ENCODE measurements at regions not wholly inside any gene's neighbourhood (a gene's known extent, or its start where the extent isn't known, plus 50 kb on each side); places are given as distances from the start of the nearest gene placed in this dataset.

DNA sequence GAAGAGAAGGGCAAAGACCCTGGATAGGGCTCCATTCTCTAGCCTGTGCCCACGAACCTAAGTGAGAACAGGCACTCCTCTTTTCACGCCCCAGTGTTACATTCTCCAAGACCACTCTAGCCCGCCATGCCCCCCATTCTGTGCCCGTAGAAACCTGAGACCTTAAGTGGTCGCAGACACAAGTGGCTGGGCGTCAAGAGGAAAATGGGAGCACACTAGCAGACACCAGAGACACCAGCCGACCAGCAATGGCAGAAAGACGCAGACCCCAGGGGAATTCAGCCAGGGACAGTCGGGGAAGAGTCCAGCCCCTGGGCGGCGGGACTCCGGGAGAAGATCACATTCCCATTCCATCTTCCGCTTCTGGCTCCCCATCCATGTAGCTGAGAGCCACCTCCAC, 2027.9 kb downstream of the PCDH7 start:
- DNase-seq = peak; percentile 22
- intact Hi-C loops (cut with DNase I) = no loop called here
- no peak for ATAC-seq (ENCODE audit: poor library complexity)

DNA sequence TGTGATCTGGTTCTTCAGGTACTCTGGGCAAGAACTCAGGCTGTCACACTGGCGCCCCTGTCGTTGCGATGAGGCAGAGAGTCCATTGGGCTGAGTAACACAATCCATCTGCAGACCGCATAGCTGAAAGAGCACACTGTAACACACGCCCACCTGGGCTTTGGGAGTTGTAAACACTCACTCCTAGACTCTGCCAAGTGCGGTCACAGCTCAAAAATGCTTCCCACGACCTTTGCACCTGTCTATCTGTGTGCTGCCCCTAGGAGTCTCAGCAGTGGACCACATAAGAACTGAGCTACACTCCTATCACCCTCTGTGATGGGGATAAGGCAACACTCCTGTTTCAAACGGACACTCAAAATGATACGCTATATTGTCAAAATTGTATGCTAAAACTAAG, 2028.3 kb downstream of the PCDH7 start:
- intact Hi-C loops (cut with DNase I) = no loop called here
- ATAC-seq (ENCODE audit: poor library complexity) = no peak
- DNase-seq = no peak

DNA sequence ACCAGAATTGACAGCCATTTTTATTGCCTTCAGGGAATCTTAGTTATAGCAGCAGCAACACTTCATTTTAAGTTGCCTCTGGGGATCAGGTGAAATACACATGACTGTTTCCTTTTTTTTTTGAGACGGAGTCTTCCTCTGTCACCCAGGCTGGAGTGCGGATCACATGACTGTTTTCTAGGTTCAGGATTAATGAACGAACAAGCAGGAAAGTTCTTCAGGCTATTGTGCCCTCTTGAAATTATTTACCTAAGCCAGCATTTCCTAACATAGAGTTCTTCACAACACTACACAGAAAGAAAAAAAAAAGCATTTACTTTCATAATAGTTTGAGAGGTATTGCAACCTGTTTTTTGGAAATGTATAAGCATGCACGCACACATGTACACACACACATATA, 2032.8 kb downstream of the PCDH7 start:
- ATAC-seq (ENCODE audit: poor library complexity) = no peak
- intact Hi-C loops (cut with DNase I) = no loop called here
- DNase-seq = no peak

DNA sequence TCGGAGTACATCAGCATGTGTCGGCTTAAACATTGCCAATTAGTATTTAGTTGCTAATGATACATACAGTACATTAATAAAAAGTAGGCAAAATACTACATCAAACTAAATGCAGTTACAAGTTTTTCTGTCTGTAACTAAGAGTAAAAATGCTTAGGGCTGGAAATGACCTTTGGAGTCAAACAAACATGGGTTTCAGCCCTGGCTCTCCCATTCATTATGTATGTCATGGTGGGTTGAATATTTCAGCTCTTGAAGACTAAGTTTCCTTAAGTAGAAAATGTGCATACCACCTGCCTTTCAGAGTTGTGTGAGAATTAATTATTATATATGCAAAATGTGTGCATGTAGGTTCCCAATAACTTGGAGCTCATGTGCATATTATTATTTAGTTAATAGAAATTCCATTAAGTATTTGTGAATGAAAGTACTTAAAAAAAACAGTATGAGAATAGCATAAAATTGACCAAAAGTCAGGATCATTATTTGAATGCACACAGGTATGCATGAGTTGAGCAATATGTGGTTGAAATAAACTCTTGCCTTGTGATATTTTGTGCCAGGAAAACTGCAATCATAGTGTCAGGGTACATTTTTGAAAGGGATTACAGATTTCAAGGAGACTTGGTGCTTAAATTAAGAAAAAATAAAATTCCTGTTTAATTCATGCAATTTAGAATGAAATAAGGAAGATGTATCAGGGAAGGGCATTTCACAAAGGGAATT, 2048.7 kb downstream of the PCDH7 start:
- DNase-seq (no peak), ATAC-seq (ENCODE audit: poor library complexity) (no peak)
- intact Hi-C loops (cut with DNase I) = no loop called here

DNA sequence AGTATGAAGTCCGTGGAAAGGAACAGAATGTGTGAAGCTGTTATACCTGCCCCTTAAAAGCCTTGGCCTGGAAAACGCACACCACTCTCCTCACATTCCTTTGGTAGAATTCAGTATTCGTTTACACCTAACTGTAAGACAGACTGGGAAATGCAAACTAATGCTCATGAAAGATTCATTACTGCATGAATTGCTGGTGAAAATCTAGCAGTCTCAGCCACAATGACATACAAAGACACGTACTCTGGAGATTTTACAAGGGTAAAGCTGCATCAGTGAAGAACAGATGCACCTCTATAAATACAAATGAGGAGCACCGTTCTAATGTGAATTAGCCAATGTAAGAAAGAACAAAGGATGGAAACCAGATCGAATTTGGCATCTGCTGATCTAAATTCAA, 2051.3 kb downstream of the PCDH7 start:
- intact Hi-C loops (cut with DNase I) = no loop called here
- ATAC-seq (ENCODE audit: poor library complexity) = no peak

DNA sequence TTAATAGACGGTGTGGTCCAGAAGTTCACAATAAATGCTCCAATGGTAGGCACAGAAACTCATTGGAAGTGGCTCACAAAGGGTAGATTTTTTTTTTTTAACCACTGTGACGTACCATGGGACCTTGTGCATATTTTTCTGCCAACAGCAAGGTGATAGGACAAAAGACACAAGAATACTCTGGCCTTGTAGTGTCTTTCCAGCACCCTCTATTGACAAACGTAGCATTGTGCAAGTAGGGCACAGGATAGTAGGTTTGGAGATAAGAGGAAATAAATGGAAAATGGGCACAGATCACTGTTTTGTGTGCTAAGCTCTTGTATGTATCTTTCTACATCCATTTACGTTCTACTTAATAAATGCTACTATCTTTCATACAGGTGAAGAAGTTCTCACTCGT, 2054.9 kb downstream of the PCDH7 start:
- intact Hi-C loops (cut with DNase I) = no loop called here
- DNase-seq (no peak), ATAC-seq (ENCODE audit: poor library complexity) (no peak)

More for the DNA sequence above, 2051.3 kb downstream of the PCDH7 start:
- no peak for DNase-seq

DNA sequence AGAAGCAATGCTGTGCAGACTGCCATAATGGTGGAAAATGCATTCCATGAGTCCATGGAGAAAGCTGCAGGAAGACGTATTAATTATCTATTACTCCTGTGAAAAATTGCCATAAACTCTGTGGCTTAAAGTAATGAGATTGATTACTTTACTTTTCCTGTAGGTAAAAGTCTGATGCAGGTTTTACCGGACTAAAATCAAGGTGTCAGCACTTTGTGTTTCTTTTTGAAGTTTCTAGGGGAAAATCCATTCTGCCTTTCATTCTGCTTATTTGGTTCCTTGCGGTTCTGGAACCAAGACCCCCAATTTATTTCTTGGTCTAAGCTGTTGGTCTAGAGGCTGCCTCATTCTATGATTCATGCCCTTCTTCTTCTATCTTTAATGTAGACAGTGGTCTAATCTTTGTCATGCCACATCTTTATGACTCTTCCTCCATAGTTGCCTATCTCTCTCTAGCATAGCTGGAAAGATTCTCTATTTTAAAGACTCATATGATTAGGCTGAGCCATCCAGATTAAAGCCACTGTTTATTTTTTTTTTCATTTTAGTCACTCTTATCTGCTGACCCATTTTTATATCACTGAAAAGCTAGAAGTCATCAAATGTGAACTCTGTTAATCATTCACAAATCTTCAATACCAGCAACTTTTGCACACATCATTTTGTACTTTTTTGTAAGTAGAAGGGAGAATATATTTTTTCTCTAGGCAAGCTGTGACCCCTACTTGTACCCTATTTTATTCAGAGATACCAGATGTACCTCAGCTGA, 2056.4 kb downstream of the PCDH7 start:
- intact Hi-C loops (cut with DNase I) = no loop called here

DNA sequence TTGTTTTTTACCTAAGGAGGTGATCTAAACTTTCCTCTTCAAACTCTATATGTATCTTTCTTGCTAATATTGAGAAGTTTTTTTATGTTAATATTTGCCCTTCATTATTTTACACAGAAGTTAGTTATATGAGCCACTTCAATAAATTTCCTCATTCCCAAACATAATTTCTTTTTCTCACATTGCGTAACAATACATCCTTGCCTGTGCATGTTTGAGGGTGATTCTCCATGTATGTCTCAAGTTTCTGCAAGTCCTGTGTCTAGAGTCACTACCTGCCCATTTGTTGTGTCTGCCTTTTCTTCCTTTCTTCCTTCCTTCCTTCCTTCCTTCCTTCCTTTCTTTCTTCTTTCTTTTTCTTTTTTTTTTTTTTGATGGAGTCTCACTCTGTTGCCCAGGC, 2057.9 kb downstream of the PCDH7 start:
- ATAC-seq (ENCODE audit: poor library complexity) = no peak
- intact Hi-C loops (cut with DNase I) = no loop called here
- DNase-seq = no peak

More for the DNA sequence above, 2056.4 kb downstream of the PCDH7 start:
- no peak for ATAC-seq (ENCODE audit: poor library complexity)
- no peak for DNase-seq

DNA sequence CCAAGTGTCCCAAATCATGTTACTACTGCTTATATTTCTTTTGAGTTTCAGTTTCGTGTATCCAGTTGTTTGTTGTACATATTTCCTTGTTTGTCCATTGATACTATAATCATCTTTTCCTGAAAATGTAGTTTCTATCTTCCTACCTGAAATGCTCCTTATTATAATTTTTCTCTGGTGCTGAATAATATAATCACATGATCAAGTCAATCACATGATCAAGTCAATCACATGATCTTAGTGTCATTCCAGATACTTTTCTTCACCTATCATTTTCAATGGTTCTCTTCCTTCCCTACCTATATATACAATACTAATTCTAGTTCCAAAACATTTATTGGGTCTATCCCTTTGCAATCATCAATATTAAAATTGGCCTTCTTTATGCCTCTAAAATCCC, 2058.8 kb downstream of the PCDH7 start:
- DNase-seq (no peak), ATAC-seq (ENCODE audit: poor library complexity) (no peak)
- intact Hi-C loops (cut with DNase I) = no loop called here

DNA sequence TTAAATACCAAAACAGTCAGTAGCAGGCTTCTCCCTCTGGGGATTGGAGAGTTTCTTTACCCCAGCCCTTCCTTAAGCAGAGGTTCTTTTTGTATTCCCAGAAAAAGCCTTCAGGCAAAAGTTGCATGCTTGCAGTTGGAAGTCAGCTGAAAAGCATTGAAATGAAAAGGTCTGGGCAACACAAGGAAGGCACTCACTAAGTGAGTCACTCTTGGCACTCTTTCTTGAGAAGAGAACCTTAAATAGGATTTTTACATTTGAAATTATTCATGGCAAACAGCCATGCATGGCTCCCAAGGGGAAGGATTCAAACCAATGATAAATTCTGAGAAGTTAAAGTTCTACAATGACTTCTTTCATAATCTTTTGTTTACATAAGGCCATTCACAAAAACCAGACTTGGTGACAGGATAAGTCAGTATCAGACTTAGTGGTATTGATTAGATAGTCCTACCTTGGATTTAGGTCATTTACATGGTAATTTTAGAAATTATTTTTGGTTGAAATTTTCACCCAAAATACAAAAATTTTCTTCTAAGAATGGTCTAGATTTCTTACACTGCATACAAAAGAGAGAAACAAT, 2068.9 kb downstream of the PCDH7 start:
- intact Hi-C loops (cut with DNase I) = no loop called here
- ATAC-seq (ENCODE audit: poor library complexity) (no peak), DNase-seq (no peak)

DNA sequence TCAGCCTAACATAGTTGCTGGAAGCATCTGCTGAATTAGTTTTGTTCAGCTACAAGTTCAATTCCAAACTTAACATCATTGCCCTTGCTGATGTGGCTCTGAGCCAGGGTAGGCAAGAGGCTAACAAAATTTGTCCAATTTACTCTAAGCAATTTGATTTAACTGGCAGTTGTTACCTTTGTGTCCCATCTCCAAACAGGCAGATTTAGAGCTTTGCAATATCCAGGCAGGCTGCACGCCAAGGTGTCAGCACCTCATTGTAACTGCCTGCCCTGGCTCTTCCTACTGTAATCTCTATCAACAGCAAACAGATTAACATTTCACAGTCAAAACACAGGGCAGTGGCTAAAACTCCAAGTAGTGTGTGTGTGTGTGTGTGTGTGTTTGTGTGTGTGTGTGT, 2070.6 kb downstream of the PCDH7 start:
- no peak for DNase-seq
- no peak for ATAC-seq (ENCODE audit: poor library complexity)
- intact Hi-C loops (cut with DNase I) = no loop called here

DNA sequence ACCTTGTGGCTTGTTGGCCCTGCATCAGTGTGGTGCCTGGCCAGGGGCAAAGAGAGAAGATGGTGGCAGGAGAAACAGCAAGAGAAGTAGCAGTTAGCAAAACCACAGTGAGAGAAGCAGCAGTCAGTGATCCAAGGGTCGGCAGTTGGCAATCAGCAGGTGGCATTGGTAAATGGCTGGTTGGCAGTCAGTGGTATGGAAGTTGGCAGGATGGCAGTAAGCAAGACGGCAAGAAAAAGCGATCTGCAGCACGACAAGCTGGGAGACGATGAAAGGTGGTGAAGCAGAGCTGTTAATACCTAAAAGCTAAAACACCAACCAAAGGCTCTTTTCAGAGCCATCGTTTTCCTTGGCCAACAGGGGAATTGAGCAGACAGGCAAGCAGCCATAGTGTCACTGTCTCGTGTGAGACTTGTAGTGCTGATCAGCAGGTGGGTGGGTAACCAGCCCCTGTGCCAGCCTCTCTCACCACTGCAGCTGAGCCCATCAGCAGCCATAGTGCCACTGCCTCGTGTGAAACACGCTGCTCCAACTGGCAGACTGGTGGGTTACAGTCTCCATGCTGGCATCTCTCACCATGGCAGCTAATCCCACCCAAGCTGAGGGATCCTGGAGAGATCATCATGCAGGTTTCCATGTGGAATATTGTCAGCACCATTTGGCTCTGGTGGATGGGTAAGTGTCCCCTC, 2078.4 kb downstream of the PCDH7 start:
- intact Hi-C loops (cut with DNase I) = no loop called here
- DNase-seq = no peak
- no peak for ATAC-seq (ENCODE audit: poor library complexity)

DNA sequence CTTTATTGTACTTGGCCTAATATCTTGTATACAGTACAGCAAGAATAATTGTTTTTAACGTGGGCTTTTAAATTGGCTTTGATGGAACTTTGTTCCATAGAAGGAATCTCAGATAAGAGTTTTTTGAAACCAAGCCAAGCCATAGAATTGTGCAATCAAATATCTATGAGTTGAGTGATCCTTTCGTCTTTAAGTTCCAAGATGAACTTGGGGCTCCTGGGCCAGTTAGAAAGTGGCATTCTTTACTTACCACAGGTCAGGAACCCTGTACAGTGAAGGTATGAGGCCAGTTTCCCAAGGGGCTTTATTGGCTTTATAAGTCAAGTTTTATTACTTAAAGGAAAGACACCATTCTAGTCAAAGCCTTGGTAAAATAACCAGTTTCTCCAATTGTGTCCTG, 2104.2 kb downstream of the PCDH7 start:
- intact Hi-C loops (cut with DNase I) = no loop called here
- ATAC-seq (ENCODE audit: poor library complexity) (no peak), DNase-seq (no peak)

DNA sequence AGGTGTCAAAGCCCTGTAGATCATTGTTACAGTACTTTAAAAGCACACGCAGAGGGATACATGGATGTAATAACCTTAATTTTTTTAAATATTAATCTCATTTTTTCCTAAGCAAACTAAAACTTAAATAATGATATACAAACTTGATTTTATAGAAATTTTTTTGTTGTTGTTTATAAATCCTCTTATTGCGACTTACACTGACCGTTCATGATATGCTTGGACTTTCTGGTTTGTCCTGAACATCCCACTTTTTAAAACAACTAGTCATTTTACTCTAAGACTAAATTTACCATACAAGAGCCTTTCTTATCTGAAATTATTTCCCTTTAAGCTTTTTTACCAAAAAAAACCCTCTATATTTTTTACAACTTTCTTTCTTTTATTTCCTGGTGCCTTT, 2106.0 kb downstream of the PCDH7 start:
- DNase-seq = no peak
- no peak for ATAC-seq (ENCODE audit: poor library complexity)
- intact Hi-C loops (cut with DNase I) = no loop called here

DNA sequence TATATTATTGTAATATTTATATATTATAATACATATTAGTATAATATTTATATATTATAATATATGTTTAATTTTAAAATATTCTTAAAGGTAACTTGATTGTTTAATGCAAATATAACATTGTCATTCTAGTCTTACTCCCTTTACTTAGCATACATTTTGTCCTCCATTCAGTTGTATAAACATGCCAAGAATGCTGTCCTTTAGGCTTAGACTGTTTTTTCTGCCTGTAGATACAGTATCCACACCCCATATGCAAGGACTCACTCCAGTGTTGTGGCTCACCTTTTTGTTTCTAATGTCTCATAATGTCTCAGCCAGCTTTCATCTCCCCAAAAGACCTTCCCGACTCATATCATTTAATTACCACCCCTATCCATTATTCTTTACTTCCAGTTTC, 2110.0 kb downstream of the PCDH7 start:
- DNase-seq = no peak
- ATAC-seq (ENCODE audit: poor library complexity) = no peak
- intact Hi-C loops (cut with DNase I) = no loop called here

DNA sequence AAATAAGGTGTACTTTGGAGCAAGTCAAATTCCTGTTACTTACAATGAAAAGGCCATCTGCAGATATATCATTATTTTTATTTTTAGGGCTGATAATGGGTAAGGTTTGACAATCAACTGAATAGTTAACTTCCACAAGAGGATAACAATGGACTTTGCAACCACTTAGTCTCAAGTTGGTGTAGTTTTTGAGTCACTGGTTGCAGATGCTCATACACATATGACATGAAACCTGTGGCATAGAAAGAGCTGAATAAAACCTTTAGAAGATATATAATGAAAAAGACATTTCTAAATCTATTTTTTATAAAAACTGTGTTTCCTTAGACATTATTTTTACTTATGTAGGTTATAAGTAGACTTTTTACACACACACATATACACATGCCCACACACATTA, 2110.9 kb downstream of the PCDH7 start:
- no peak for DNase-seq
- no peak for ATAC-seq (ENCODE audit: poor library complexity)
- intact Hi-C loops (cut with DNase I) = no loop called here

DNA sequence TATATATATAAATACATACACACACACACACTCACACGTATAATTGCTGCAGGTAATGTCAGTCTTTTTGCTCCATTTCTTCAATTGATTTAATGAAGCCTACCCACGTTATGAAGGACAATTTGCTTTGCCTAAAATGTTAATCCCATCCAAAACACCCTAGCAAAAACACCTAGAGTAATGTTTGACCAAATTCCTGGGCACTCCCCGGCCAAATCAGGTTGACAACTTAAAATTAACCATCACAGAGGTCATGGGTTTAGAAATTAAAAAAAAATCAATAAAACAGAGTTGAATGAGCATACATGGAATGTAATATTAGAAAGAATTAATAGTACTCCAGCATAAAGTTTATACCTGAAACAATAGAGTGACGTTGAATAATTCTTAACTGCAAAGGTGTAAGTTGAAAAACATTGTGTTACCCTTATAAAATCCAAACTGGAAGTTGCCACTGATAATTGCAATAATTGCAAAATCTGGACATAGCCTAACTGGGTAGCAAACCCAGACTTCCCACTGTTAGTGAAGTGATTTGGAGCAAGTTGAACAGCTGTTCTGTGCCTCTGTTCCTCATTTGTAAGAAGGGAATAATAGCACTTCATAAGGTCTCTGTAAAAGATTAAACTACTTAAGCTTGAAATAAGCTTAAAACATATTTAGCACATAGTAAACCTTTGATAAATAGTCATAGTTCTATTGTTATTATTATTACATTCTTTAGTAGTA, 2120.5 kb downstream of the PCDH7 start:
- DNase-seq (no peak), ATAC-seq (ENCODE audit: poor library complexity) (no peak)
- intact Hi-C loops (cut with DNase I) = no loop called here

DNA sequence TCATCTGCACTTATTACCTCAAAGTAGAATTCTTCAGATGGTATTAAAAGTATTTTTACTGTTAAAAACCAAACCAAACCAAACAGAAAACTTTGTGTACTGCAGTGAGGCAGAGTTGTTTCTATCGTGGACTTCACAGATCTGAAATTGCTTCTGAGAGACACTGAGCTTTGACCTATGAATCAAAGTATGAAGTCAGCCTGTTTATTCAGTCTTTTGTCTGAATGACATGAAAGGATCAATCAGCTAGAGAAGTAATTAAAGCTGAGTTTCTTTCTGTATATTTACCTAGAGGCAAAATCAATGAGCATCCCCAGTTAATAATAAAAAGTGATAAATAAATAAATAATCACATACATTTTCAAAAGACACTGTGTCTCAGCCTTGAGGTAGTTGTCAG, 2121.0 kb downstream of the PCDH7 start:
- intact Hi-C loops (cut with DNase I) = no loop called here
- ATAC-seq (ENCODE audit: poor library complexity) (no peak), DNase-seq (no peak)

DNA sequence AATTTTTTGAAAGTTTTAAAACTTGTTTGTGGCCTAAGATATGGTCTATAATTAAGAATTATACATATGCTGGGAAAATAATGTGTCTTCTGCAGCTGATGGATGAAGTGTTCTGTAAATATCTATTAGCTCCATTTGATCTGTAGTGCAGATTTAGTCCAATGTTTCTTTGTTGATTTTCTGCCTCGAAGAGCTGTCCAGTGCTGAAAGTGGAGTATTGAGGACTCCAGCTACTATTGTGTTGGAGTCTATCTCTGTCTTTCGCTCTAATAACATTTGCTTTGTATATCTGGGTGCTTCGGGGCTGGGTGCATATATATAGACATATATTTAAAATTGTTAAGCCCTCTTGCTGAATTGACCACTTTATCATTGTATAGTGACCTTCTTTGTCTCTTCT, 2127.3 kb downstream of the PCDH7 start:
- DNase-seq = no peak
- ATAC-seq (ENCODE audit: poor library complexity) = no peak
- intact Hi-C loops (cut with DNase I) = no loop called here
